HG03064 (cell line): ENCODE measurements at regions not wholly inside any gene's neighbourhood (a gene's known extent, or its start where the extent isn't known, plus 50 kb on each side); places are given as distances from the start of the nearest gene placed in this dataset.

Experiments
- ATAC-seq: cut with Tn5 transposase; IDR thresholded peaks from one replicate; pipeline ENCODE4 v1.9.1; 2021; ENCODE audit warnings: low read depth; ENCODE audit not compliant: unreplicated experiment

GRCh38 chr3:10555263-10555662 lies 49.9 kb upstream of the ATP2B2 start:
- no peak for ATAC-seq

GRCh38 chr3:10556312-10556711 lies 50.9 kb upstream of the ATP2B2 start:
- no peak for ATAC-seq

- no peak for ATAC-seq
Observed at GRCh38 chr3:10557250-10557649, 51.9 kb upstream of the ATP2B2 start.

DNA sequence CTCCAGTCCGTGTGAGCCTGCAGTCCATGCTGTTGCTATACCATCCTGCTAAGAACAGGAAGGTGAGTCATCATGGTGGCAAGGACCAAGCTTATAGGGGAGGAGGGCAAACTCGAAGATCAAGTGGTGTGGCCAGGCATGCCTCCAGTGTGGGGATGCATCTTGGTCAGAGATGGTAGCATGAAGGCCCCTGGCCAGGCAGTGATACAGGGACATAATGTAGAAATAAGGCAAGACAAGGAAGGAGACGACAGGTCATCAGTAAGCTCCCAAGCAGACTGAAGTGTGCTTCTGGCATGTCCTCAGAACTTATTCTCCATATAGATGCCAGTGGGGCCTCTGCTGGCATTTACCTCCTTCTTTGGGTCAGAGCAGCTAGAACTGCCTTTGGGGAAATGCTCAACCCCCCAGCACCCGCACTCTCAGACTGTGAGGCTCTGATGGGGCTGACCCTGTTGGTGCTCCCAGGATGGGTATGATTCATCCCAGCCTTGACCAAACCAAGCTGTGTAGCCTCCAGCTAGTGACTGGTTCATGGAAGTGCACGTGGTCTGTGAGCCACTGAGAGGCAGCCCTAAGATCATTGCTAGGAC lies 52.5 kb upstream of the ATP2B2 start:
- no peak for ATAC-seq

GRCh38 chr3:10558736-10559135 lies 53.4 kb upstream of the ATP2B2 start:
- ATAC-seq, result no peak

- ATAC-seq, result no peak
Observed at GRCh38 chr3:10560060-10560861, 54.9 kb upstream of the ATP2B2 start.

GRCh38 chr3:10561162-10561945 lies 56.0 kb upstream of the ATP2B2 start:
- ATAC-seq, result no peak

- no peak for ATAC-seq
Observed at GRCh38 chr3:10561946-10562560, 56.7 kb upstream of the ATP2B2 start.

- ATAC-seq, result peak; percentile 70
Observed at GRCh38 chr3:10563396-10563795, 58.0 kb upstream of the ATP2B2 start.

DNA sequence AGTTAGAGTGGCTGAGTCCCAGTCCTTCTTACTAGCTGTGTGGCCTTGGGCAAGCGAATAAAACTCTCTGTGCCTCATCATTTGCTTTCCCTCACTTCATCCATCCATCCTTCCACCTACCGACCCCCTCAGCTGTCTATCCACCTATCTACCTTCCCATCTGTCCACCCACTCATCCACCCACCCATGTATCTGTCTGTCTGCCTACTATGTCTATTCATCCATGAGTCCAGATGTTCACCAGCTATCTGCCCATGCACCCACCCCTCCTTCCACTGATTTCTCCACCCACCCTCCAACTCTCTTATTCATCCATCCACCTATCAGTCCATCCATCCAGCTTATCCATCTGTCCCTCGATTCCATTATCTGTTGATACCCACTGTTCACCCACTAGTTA lies 60.4 kb upstream of the ATP2B2 start:
- ATAC-seq, result no peak

- no peak for ATAC-seq
Observed at GRCh38 chr3:10566451-10566850, 61.1 kb upstream of the ATP2B2 start.

DNA sequence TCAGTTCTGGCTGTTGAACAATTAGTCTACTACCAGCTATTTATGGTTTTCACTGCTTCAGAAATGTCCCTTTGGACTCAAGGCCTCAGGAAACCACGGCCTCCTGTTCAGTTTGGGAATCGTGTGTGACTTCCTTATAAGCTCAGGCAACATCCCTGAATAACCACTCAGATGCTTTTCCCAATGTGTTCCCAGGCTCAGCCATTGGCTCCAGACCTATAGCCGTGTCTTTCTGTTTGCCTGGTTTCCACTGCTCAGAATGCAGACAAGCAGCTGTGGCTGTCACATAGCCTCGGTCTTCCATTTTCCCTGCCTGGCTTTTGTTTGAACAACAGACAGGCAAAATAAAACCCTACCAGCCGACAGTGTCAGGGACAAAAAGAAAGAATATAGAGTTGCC lies 63.2 kb upstream of the ATP2B2 start:
- ATAC-seq, result no peak

DNA sequence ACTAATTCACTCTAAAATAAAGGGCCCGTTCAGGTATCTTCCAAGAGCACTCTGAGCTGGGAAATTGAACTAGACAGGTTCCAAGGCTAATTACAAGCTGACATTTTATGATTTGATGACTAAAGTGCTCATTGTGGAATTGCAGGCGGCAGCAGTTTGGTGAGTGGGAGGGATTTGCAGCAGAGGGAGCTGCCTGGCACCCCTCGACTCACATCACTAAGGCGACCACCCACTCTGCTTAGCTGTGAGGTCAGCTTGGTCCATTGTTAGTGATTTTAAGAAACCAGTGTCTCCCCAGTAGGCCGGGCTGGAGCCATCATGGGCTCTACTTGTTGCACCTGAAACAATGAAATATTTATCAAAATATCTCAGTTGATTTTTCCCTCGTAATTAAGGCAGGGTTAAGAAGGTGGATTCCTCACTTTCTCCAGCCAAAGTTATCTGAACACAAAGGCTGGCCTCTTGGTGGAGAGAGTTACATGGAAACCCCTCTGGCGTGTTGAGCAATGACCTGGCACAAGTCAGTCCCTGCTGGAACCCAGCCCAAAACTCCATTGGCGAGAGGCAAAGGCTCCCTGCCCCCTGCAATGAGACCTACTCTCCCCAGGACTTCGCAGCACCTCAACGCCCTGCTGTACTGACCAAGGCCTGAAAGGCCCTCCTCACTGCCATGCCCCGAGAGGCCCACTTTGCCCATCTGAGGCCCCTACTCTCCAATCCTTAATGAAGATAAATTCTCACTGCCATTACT lies 65.0 kb upstream of the ATP2B2 start:
- ATAC-seq, result no peak

DNA sequence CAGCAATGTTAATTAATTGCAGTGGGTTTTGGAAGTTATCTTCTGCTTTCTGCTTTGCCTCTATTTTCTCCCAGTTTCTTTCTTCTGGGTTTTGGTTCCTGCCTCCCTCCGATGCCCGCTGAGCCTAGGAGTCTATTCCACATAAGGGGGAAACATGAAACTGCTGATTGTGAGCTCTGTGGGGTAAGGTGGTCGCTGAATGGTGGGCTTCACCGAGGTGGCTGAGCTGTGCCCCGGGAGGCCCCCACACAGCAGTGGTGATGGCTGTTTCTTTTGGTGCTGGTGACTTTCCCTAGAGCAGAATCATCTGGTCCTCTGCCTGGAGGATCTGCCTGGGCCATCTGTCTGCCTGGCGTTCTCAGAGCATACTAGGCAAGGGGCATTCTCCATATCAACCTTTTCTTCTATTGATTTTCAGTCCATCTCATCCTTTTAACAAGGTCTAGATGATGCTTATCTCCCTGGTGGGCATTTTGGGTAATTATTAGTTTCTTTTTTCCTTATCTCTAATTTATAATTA lies 68.8 kb upstream of the ATP2B2 start:
- no peak for ATAC-seq

- ATAC-seq, result no peak
Observed at GRCh38 chr3:10575601-10576160, 70.3 kb upstream of the ATP2B2 start.

DNA sequence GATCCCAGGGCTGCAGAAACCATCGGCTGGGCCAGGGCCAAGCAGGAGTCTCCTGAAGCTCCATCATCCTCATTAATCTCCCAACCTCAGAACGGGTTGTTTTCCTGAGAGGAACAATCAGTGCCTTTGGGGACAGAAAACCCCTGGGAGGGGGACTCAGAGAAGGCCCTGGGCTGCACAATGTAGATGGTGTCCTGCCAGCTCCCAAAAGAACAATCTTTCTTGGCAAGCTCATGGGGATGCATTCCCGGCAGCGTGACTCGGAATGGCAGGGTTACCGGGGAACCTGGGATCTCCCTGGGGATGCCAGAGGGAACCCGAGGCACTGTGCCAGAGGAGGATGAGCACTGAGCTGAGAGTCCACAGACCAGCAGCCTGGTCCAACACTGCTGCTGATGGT lies 72.1 kb upstream of the ATP2B2 start:
- no peak for ATAC-seq

DNA sequence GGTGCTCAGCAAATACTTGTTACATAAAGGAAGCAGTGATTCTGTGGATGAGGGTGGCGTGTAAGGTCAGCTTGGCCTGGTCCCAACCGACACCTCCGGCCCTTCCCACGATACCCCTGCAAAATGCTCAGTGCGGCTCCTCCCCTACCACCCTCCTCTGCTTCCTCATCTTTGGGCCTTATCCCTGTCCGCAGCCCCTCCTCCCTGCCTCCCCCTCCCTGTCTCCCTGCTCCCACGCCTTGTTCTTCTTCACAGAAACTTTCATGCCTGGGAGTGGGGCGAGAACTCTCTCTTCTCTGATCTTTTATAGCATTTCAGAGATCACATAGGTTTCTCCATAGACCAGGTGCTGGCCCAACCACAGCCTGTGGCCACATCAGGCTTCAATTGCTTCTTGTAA lies 75.0 kb upstream of the ATP2B2 start:
- no peak for ATAC-seq

DNA sequence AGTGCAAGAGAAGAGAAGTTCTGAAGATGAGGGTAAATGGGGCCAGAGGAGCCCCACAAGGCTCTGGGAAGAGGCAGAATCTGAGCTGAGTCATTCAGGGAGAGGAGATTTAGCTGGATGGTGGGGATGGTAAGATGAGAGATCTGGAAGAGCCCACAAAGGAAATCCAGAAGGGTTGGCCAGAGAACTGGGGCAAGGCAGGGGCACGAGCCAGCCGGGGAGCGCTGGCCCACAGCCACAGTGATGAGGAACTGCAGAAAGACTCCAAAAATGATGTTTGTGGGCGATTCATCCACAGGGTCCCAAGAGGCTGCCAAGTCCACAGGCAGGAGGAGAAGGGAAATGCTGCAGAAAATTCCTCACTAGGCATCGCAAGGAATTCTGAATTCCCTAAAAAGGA lies 75.9 kb upstream of the ATP2B2 start:
- no peak for ATAC-seq

DNA sequence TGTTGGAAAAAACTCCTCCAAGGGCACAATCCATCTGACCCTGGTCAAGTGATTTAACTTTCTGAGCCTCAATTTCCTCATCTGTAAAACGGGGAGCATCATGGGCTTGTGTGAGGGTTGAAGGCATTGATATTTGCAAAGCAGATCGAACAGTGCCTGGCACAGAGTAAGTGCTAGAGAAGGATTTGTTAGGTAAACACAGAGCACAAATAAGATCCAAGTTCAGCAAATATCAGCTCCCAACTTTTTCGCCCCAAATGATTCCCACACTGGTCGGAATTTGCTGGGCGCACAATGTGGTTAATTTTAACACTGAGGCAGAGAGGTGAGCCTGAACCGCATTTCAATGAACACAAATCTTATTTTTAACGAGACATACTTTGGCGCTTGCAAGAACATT lies 76.3 kb upstream of the ATP2B2 start:
- ATAC-seq, result no peak

GRCh38 chr3:10582733-10583132 lies 77.3 kb upstream of the ATP2B2 start:
- no peak for ATAC-seq
